ENCODE measurements at regions not wholly inside any gene's neighbourhood (a gene's known extent, or its start where the extent isn't known, plus 50 kb on each side); places are given as distances from the start of the nearest gene placed in this dataset.
A peak's percentile ranks its signal among the peaks of the same experiment; 100 is the strongest.

DNA sequence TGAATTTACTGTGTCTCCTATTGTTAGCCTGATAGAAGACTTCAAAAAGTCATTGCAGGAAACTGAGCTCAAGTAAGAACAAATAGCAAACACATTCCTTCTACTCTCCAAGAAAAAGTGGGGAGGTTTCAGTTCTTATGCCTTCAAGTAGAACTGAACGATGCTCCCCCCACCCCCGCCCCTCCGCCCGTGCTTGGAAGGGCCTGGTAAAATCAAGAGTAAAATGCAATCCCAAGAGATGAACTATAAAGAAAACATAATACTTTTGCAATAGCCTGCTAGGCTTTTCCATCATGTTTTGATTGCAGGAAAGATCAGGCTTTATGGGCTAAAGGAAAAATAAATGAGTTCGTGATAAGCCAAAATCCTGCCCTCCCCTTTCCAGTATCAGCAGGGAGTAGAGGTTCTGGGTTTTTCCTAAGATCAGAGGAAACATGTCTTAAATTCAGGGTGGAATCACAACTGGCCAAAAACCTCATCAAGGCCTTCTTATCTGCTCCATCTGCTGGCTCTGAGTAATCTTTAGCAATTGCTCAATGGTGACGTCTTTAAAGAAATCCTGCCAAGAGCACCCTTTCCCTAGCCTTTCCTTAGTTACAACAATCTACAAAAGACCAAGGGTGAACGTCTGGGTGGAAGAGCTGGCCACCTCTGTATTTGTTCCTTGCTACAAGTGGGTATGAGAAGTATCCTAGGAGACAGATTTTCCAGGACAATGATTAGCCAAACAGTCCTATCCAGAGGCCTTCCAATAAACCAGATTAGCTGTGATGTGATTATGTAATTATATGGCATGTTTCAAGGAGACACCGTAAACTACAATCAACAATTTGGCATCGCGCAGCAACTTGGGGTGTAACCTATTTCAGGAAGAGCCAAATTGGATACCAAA is 66.3 kb upstream of the FAM9C start (continued):
- no peak for TF ChIP-seq TP53 (CRISPR knock-in tag; IDR thresholded peaks at IDR 0.05)
- peak; percentile 95 to 97; a peak in 4 of 5 replicates for TF ChIP-seq EP300 (IDR thresholded peaks at IDR 0.05)
- no peak for TF ChIP-seq TFCP2L1 (CRISPR knock-in tag; IDR thresholded peaks at IDR 0.05)
- TF ChIP-seq, protein P1, sequence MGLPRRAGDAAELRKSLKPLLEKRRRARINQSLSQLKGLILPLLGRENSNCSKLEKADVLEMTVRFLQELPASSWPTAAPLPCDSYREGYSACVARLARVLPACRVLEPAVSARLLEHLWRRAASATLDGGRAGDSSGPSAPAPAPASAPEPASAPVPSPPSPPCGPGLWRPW (IDR thresholded peaks at IDR 0.05): peak; percentile 85
- TF ChIP-seq, protein P2, sequence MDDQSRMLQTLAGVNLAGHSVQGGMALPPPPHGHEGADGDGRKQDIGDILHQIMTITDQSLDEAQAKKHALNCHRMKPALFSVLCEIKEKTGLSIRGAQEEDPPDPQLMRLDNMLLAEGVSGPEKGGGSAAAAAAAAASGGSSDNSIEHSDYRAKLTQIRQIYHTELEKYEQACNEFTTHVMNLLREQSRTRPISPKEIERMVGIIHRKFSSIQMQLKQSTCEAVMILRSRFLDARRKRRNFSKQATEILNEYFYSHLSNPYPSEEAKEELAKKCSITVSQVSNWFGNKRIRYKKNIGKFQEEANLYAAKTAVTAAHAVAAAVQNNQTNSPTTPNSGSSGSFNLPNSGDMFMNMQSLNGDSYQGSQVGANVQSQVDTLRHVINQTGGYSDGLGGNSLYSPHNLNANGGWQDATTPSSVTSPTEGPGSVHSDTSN (IDR thresholded peaks at IDR 0.05): peak; percentile 63; the same call in 1 of the 2 replicates
- TF ChIP-seq, protein P3, sequence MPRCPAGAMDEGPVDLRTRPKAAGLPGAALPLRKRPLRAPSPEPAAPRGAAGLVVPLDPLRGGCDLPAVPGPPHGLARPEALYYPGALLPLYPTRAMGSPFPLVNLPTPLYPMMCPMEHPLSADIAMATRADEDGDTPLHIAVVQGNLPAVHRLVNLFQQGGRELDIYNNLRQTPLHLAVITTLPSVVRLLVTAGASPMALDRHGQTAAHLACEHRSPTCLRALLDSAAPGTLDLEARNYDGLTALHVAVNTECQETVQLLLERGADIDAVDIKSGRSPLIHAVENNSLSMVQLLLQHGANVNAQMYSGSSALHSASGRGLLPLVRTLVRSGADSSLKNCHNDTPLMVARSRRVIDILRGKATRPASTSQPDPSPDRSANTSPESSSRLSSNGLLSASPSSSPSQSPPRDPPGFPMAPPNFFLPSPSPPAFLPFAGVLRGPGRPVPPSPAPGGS (IDR thresholded peaks at IDR 0.05): peak; percentile 94
- peak; percentile 76 for TF ChIP-seq FOSL2 (IDR thresholded peaks at IDR 0.05)
- TF ChIP-seq FOSL2 (CRISPR knock-in tag; IDR thresholded peaks at IDR 0.05): peak; percentile 95
- peak; percentile 89 to 98 for TF ChIP-seq JUN (IDR thresholded peaks at IDR 0.05)
- TF ChIP-seq ESRRA (IDR thresholded peaks at IDR 0.05; ENCODE audit: borderline replicate concordance, low read length): no peak
- no peak for TF ChIP-seq CBX2 (IDR thresholded peaks at IDR 0.05; ENCODE audit: borderline replicate concordance, low read depth)
- TF ChIP-seq RFX5 (IDR thresholded peaks at IDR 0.05): no peak

DNA sequence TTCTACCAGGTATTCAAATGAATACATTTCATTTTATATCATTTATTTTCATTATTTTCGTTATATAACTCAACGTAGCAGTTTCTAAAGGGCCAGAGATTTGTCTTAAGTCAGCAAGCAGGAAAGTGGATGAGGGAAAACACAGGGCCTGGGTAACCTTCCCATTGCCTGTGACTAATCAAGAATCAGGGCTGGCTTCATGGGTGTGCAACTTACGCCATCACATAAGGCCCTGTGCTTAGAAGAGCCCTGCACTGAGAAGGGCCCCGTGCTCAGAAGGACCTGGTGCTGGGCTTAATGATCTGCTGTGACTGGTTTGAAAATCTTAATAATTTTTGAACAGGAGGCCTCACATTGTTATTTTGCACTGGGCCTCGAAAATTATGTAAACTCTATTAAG is 65.4 kb upstream of the FAM9C start:
- WGBS (ENCODE audit: missing lambda C conversion rate): 23% methylated on average over 5 of the region's 5 CpGs
- POLR2A ChIA-PET: interaction anchor here (1.9 to 3.1 kb wide), 2 partner anchors 131 to 134 kb away, joined by 18 to 39 read pairs; partner anchors contain the start of gene TMSB4X
- Histone ChIP-seq H3K27ac (peak overlapping the region; percentile 93 to 95), H3K4me3 (no peak overlapping the region), H3K4me2 (peak overlapping the region; percentile 66), H3K9me3 (peaks cover 2% of the 10 kb centered on the region; the same call in 2 of the 3 replicates), H3K4me1 (peaks cover 53% of the 10 kb centered on the region)
- CTCF ChIA-PET: no interaction called here
- ATAC-seq (peak; percentile 62 to 69), FAIRE-seq (no peak), DNase-seq (ENCODE audit: low read depth in 1 of 2, low spot score in 1 of 2) (peak in 1 of 2 experiments; percentile 87)
- TF ChIP-seq HDAC2 (IDR thresholded peaks at IDR 0.05): no peak
- TF ChIP-seq EHF (CRISPR knock-in tag; IDR thresholded peaks at IDR 0.05): 0 out of 2 replicates have a peak, but pooled peaks have one; percentile 33
- TF ChIP-seq CHD4 (IDR thresholded peaks at IDR 0.05; ENCODE audit: borderline replicate concordance): no peak
- 0 out of 2 replicates have a peak, but pooled peaks have one; percentile 14 for TF ChIP-seq HOXA7 (CRISPR knock-in tag; IDR thresholded peaks at IDR 0.05)
- no peak for TF ChIP-seq GATA3 (IDR thresholded peaks at IDR 0.05; ENCODE audit: borderline replicate concordance)
- no peak for TF ChIP-seq SREBF2 (IDR thresholded peaks at IDR 0.05)
- TF ChIP-seq, protein P4, sequence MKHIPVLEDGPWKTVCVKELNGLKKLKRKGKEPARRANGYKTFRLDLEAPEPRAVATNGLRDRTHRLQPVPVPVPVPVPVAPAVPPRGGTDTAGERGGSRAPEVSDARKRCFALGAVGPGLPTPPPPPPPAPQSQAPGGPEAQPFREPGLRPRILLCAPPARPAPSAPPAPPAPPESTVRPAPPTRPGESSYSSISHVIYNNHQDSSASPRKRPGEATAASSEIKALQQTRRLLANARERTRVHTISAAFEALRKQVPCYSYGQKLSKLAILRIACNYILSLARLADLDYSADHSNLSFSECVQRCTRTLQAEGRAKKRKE (CRISPR knock-in tag; IDR thresholded peaks at IDR 0.05; ENCODE audit: low read depth): 0 out of 2 replicates have a peak, but pooled peaks have one; percentile 25
- TF ChIP-seq, protein P2 (IDR thresholded peaks at IDR 0.05): no peak
- no peak for TF ChIP-seq TP53 (CRISPR knock-in tag; IDR thresholded peaks at IDR 0.05)
- TF ChIP-seq, protein P5, sequence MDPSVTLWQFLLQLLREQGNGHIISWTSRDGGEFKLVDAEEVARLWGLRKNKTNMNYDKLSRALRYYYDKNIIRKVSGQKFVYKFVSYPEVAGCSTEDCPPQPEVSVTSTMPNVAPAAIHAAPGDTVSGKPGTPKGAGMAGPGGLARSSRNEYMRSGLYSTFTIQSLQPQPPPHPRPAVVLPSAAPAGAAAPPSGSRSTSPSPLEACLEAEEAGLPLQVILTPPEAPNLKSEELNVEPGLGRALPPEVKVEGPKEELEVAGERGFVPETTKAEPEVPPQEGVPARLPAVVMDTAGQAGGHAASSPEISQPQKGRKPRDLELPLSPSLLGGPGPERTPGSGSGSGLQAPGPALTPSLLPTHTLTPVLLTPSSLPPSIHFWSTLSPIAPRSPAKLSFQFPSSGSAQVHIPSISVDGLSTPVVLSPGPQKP (IDR thresholded peaks at IDR 0.05; ENCODE audit: low read depth, low read length): no peak
- TF ChIP-seq CHD2 (IDR thresholded peaks at IDR 0.05; ENCODE audit: low read length, partially characterized antibody): no peak
- TF ChIP-seq CBX2 (IDR thresholded peaks at IDR 0.05; ENCODE audit: borderline replicate concordance, low read depth): no peak
- TF ChIP-seq, protein P6, sequence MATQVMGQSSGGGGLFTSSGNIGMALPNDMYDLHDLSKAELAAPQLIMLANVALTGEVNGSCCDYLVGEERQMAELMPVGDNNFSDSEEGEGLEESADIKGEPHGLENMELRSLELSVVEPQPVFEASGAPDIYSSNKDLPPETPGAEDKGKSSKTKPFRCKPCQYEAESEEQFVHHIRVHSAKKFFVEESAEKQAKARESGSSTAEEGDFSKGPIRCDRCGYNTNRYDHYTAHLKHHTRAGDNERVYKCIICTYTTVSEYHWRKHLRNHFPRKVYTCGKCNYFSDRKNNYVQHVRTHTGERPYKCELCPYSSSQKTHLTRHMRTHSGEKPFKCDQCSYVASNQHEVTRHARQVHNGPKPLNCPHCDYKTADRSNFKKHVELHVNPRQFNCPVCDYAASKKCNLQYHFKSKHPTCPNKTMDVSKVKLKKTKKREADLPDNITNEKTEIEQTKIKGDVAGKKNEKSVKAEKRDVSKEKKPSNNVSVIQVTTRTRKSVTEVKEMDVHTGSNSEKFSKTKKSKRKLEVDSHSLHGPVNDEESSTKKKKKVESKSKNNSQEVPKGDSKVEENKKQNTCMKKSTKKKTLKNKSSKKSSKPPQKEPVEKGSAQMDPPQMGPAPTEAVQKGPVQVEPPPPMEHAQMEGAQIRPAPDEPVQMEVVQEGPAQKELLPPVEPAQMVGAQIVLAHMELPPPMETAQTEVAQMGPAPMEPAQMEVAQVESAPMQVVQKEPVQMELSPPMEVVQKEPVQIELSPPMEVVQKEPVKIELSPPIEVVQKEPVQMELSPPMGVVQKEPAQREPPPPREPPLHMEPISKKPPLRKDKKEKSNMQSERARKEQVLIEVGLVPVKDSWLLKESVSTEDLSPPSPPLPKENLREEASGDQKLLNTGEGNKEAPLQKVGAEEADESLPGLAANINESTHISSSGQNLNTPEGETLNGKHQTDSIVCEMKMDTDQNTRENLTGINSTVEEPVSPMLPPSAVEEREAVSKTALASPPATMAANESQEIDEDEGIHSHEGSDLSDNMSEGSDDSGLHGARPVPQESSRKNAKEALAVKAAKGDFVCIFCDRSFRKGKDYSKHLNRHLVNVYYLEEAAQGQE (IDR thresholded peaks at IDR 0.05): no peak
- TF ChIP-seq, protein P7, sequence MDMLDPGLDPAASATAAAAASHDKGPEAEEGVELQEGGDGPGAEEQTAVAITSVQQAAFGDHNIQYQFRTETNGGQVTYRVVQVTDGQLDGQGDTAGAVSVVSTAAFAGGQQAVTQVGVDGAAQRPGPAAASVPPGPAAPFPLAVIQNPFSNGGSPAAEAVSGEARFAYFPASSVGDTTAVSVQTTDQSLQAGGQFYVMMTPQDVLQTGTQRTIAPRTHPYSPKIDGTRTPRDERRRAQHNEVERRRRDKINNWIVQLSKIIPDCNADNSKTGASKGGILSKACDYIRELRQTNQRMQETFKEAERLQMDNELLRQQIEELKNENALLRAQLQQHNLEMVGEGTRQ (IDR thresholded peaks at IDR 0.05): no peak
- no peak for TF ChIP-seq POLR2A (IDR thresholded peaks at IDR 0.05; ENCODE audit: low read length)
- no peak for TF ChIP-seq CEBPB (IDR thresholded peaks at IDR 0.05)
- no peak for TF ChIP-seq SMC3 (IDR thresholded peaks at IDR 0.05)
- no peak for TF ChIP-seq RFX5 (IDR thresholded peaks at IDR 0.05)
- TF ChIP-seq HOXB13 (CRISPR knock-in tag; IDR thresholded peaks at IDR 0.05; ENCODE audit: low read depth): peak; percentile 42; the same call in 1 of the 2 replicates
- no peak for TF ChIP-seq ZNF302 (CRISPR knock-in tag; IDR thresholded peaks at IDR 0.05)
